GM23338 (cell line): ENCODE measurements at regions not wholly inside any gene's neighbourhood (a gene's known extent, or its start where the extent isn't known, plus 50 kb on each side); places are given as distances from the start of the nearest gene placed in this dataset.

Experiments used
- CREB1 ChIP-seq: fragments of 250-450 bp; sonication (Bioruptor Pico); IDR thresholded peaks from 2 replicates; pipeline ENCODE4 v1.5.0; 2020; ENCODE audit warnings: low read depth, mild to moderate bottlenecking, moderate library complexity
- EZH2 ChIP-seq: fragments of 200-600 bp; sonication (generic); IDR thresholded peaks from one replicate; pipeline ENCODE4 v1.8.0; 2017; ENCODE audit warnings: antibody characterized with exemption, mild to moderate bottlenecking, low read depth; ENCODE audit not compliant: unreplicated experiment
- EZH2phosphoT487 ChIP-seq: fragments of 200-600 bp; sonication (generic); IDR thresholded peaks from one replicate; pipeline ENCODE4 v1.8.1; 2018; ENCODE audit warnings: antibody characterized with exemption; ENCODE audit not compliant: unreplicated experiment
- JUNB ChIP-seq: IDR thresholded peaks from one replicate; pipeline ENCODE4 v1.6.1; 2016; ENCODE audit warnings: antibody characterized with exemption; ENCODE audit not compliant: unreplicated experiment
- POLR2AphosphoS5 ChIP-seq: IDR thresholded peaks from 2 replicates; pipeline ENCODE4 v1.6.1; 2016; ENCODE audit warnings: antibody characterized with exemption, low read depth
- ZNF114 ChIP-seq: fragments of 250-450 bp; sonication (Bioruptor Pico); IDR thresholded peaks from 2 replicates; pipeline ENCODE4 v1.5.0; 2020; ENCODE audit warnings: mild to moderate bottlenecking, moderate library complexity
- ZNF331 ChIP-seq: fragments of 250-450 bp; sonication (Bioruptor Pico); IDR thresholded peaks from 2 replicates; pipeline ENCODE4 v1.5.0; 2020; ENCODE audit warnings: low read depth, mild to moderate bottlenecking, moderate library complexity
- TF ChIP-seq, protein P1 (sequence below), 2 experiments: fragments of 200-600 bp in 1 of 2; sonication (generic) in 1 of 2; conservative IDR thresholded peaks; 2 replicates each; pipeline versions ENCODE4 v1.5.1 to v1.6.1; 2016 to 2017; ENCODE audit warnings: antibody characterized with exemption in 2 of 2, low read depth in 2 of 2, mild to moderate bottlenecking in 2 of 2, moderate library complexity in 1 of 2
- TF ChIP-seq, protein P2 (sequence below): IDR thresholded peaks from 2 replicates; pipeline ENCODE4 v1.6.1; 2016; ENCODE audit warnings: antibody characterized with exemption
- TF ChIP-seq, protein P3 (sequence below): IDR thresholded peaks from one replicate; pipeline ENCODE4 v1.6.1; 2018; ENCODE audit warnings: antibody characterized with exemption; ENCODE audit not compliant: unreplicated experiment

GRCh38 chr13:99671746-99672145, 170.5 kb downstream of the TM9SF2 start:
- TF ChIP-seq, protein P1, sequence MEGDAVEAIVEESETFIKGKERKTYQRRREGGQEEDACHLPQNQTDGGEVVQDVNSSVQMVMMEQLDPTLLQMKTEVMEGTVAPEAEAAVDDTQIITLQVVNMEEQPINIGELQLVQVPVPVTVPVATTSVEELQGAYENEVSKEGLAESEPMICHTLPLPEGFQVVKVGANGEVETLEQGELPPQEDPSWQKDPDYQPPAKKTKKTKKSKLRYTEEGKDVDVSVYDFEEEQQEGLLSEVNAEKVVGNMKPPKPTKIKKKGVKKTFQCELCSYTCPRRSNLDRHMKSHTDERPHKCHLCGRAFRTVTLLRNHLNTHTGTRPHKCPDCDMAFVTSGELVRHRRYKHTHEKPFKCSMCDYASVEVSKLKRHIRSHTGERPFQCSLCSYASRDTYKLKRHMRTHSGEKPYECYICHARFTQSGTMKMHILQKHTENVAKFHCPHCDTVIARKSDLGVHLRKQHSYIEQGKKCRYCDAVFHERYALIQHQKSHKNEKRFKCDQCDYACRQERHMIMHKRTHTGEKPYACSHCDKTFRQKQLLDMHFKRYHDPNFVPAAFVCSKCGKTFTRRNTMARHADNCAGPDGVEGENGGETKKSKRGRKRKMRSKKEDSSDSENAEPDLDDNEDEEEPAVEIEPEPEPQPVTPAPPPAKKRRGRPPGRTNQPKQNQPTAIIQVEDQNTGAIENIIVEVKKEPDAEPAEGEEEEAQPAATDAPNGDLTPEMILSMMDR (conservative IDR thresholded peaks at IDR 0.05; ENCODE audit: low read depth in 2 of 2) = no peak
- TF ChIP-seq EZH2 (no peak), CREB1 (no peak), POLR2AphosphoS5 (no peak), EZH2phosphoT487 (no peak), ZNF331 (no peak), JUNB (no peak), ZNF114 (no peak)
- TF ChIP-seq, protein P2, sequence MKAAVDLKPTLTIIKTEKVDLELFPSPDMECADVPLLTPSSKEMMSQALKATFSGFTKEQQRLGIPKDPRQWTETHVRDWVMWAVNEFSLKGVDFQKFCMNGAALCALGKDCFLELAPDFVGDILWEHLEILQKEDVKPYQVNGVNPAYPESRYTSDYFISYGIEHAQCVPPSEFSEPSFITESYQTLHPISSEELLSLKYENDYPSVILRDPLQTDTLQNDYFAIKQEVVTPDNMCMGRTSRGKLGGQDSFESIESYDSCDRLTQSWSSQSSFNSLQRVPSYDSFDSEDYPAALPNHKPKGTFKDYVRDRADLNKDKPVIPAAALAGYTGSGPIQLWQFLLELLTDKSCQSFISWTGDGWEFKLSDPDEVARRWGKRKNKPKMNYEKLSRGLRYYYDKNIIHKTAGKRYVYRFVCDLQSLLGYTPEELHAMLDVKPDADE = no peak
- TF ChIP-seq, protein P3, sequence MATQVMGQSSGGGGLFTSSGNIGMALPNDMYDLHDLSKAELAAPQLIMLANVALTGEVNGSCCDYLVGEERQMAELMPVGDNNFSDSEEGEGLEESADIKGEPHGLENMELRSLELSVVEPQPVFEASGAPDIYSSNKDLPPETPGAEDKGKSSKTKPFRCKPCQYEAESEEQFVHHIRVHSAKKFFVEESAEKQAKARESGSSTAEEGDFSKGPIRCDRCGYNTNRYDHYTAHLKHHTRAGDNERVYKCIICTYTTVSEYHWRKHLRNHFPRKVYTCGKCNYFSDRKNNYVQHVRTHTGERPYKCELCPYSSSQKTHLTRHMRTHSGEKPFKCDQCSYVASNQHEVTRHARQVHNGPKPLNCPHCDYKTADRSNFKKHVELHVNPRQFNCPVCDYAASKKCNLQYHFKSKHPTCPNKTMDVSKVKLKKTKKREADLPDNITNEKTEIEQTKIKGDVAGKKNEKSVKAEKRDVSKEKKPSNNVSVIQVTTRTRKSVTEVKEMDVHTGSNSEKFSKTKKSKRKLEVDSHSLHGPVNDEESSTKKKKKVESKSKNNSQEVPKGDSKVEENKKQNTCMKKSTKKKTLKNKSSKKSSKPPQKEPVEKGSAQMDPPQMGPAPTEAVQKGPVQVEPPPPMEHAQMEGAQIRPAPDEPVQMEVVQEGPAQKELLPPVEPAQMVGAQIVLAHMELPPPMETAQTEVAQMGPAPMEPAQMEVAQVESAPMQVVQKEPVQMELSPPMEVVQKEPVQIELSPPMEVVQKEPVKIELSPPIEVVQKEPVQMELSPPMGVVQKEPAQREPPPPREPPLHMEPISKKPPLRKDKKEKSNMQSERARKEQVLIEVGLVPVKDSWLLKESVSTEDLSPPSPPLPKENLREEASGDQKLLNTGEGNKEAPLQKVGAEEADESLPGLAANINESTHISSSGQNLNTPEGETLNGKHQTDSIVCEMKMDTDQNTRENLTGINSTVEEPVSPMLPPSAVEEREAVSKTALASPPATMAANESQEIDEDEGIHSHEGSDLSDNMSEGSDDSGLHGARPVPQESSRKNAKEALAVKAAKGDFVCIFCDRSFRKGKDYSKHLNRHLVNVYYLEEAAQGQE = no peak
